Transverse colon (tissue), 4 donors: ENCODE measurements at regions not wholly inside any gene's neighbourhood (a gene's known extent, or its start where the extent isn't known, plus 50 kb on each side); places are given as distances from the start of the nearest gene placed in this dataset.

Experiments used
- DNase-seq: peaks from one replicate; pipeline ENCODE4 v3.0.0-alpha.2; 2019
- H3K27ac ChIP-seq, 4 donors: fragments of 200-600 bp; sonication (generic); 2 replicates each; pipeline ENCODE4 v1.5.1; 2016 to 2018; ENCODE audit warnings: inconsistent platforms in 4 of 4
- H3K27me3 ChIP-seq: fragments of 200-600 bp; sonication (generic); 2 replicates; pipeline ENCODE4 v1.5.1; 2017; ENCODE audit warnings: inconsistent platforms
- H3K36me3 ChIP-seq, 4 donors: fragments of 200-600 bp; sonication (generic); 2 replicates each; pipeline ENCODE4 v1.5.1; 2017 to 2019; ENCODE audit warnings: inconsistent platforms in 4 of 4
- H3K4me1 ChIP-seq, 4 donors: fragments of 200-600 bp; sonication (generic); 2 replicates each; pipeline ENCODE4 v1.5.1; 2017 to 2020; ENCODE audit warnings: inconsistent platforms in 4 of 4
- H3K4me3 ChIP-seq, 4 donors: fragments of 200-600 bp; sonication (generic); 1 replicate in 1 of 4; 2 replicates in 3 of 4; pipeline versions ENCODE4 v1.5.1 to v1.6.1; 2017 to 2019; ENCODE audit warnings: inconsistent platforms in 4 of 4
- H3K9me3 ChIP-seq, 2 donors: fragments of 200-600 bp; sonication (generic); 2 replicates each; pipeline ENCODE4 v1.5.1; 2017 to 2019; ENCODE audit warnings: inconsistent platforms in 2 of 2
- CTCF ChIP-seq, 5 experiments: fragments of 200-600 bp in 3 of 5; fragments of 450-650 bp in 2 of 5; sonication (generic) in 3 of 5; IDR thresholded peaks; 1 replicate in 2 of 5; 2 replicates in 3 of 5; pipeline ENCODE4 v1.5.1; 2016 to 2017; ENCODE audit warnings: antibody characterized with exemption in 5 of 5, inconsistent platforms in 3 of 5, mild to moderate bottlenecking in 2 of 5, moderate library complexity in 1 of 5
- EP300 ChIP-seq: sonication (generic); formaldehyde crosslinking; IDR thresholded peaks from one replicate; pipeline ENCODE4 v1.6.1; 2017; ENCODE audit warnings: antibody characterized with exemption, low read depth
- POLR2A ChIP-seq: fragments of 450-650 bp; IDR thresholded peaks from one replicate; pipeline ENCODE4 v1.6.1; 2016; ENCODE audit warnings: antibody characterized with exemption, mild to moderate bottlenecking, moderate library complexity
- POLR2AphosphoS5 ChIP-seq, 3 donors: sonication (generic); formaldehyde crosslinking; IDR thresholded peaks; one replicate each; pipeline ENCODE4 v1.6.1; 2016; ENCODE audit warnings: antibody characterized with exemption in 3 of 3
- WGBS, 2 donors: methylation state at CpG; one replicate each; pipeline ENCODE4 v1.1.5; 2018; ENCODE audit warnings: low coverage in 1 of 2; 5-methylcytosine and 5-hydroxymethylcytosine counted together
- in situ Hi-C, 4 donors: fragments of 200-750 bp; cut with MboI; loops; one replicate each; pipeline versions ENCODE4 v1.15.0 to v1.15.1; 2017; ENCODE audit warnings: low sequenced_read_pairs in 3 of 4, low pct_ligation_motif_present in 1 of 4, low pct_unique_long_range_greater_than_20kb in 1 of 4
- intact Hi-C: fragments of 100-400 bp; cut with DNase I; formaldehyde crosslinking; loops from one replicate; pipeline ENCODE4 v1.15.1; 2023; ENCODE audit warnings: low total_unique reads

GRCh38 chr3:182617500-182617899, 175.8 kb upstream of the ATP11B start:
- in situ Hi-C loops (no loop called here), intact Hi-C loops (no loop called here)
- H3K9me3 ChIP-seq = no peaks in the 10 kb centered on the region
- WGBS, 2 donors = 81 to 84% methylated on average over 4 of the region's 4 CpGs
- no peak for DNase-seq
- H3K4me3 ChIP-seq = no peak overlapping the region
- no peaks in the 10 kb centered on the region for H3K27me3 ChIP-seq
- no peaks in the 10 kb centered on the region for H3K36me3 ChIP-seq
- H3K27ac ChIP-seq = no peak overlapping the region
- TF ChIP-seq POLR2AphosphoS5 (IDR thresholded peaks at IDR 0.05) = no peak
- peaks cover 0 to 6% (median 0%) of the 10 kb centered on the region in 4 donors for H3K4me1 ChIP-seq

- TF ChIP-seq POLR2AphosphoS5 (IDR thresholded peaks at IDR 0.05) = no peak
- TF ChIP-seq CTCF (IDR thresholded peaks at IDR 0.05) = peak; percentile 38 to 56 (median 52)
- TF ChIP-seq POLR2A = no peak
- intact Hi-C loops = no loop called here
- Histone ChIP-seq H3K4me3 (no peak overlapping the region), H3K4me1 (peaks cover 0 to 6% (median 0%) of the 10 kb centered on the region in 4 donors), H3K9me3 (no peaks in the 10 kb centered on the region), H3K27ac (no peak overlapping the region), H3K27me3 (no peaks in the 10 kb centered on the region), H3K36me3 (no peaks in the 10 kb centered on the region)
- in situ Hi-C loops = no loop called here
- 42 to 45% methylated on average over 8 of the region's 8 CpGs for WGBS, 2 donors
- DNase-seq = no peak
These were observed 175.1 kb upstream of the ATP11B start for GRCh38 chr3:182618085-182618732.

GRCh38 chr3:182618981-182619591, 174.2 kb upstream of the ATP11B start:
- in situ Hi-C loops (no loop called here), intact Hi-C loops (no loop called here)
- no peak overlapping the region for H3K4me3 ChIP-seq
- H3K4me1 ChIP-seq = peaks cover 0 to 6% (median 0%) of the 10 kb centered on the region in 4 donors
- no peaks in the 10 kb centered on the region for H3K9me3 ChIP-seq
- no peak for DNase-seq
- no peak overlapping the region for H3K27ac ChIP-seq
- no peaks in the 10 kb centered on the region for H3K36me3 ChIP-seq
- TF ChIP-seq POLR2A (no peak), CTCF (IDR thresholded peaks at IDR 0.05) (no peak), POLR2AphosphoS5 (IDR thresholded peaks at IDR 0.05) (no peak), EP300 (no peak)
- 81 to 91% methylated on average over 6 to 9 of the region's 9 CpGs for WGBS, 2 donors
- no peaks in the 10 kb centered on the region for H3K27me3 ChIP-seq

- H3K4me3 ChIP-seq = no peak overlapping the region
- no peak for TF ChIP-seq POLR2A
- no peak for TF ChIP-seq CTCF (IDR thresholded peaks at IDR 0.05)
- TF ChIP-seq EP300 = no peak
- no peak for TF ChIP-seq POLR2AphosphoS5 (IDR thresholded peaks at IDR 0.05)
- intact Hi-C loops = no loop called here
- no peaks in the 10 kb centered on the region for H3K27me3 ChIP-seq
- in situ Hi-C loops = no loop called here
- H3K36me3 ChIP-seq = no peaks in the 10 kb centered on the region
- DNase-seq = no peak
- H3K4me1 ChIP-seq = peaks cover 0 to 6% (median 0%) of the 10 kb centered on the region in 4 donors
- H3K27ac ChIP-seq = no peak overlapping the region
- peaks cover 0 to 3% of the 10 kb centered on the region in 2 donors for H3K9me3 ChIP-seq
These were observed 172.4 kb upstream of the ATP11B start for GRCh38 chr3:182620723-182621434.
